ENCODE measurements at regions not wholly inside any gene's neighbourhood (a gene's known extent, or its start where the extent isn't known, plus 50 kb on each side); places are given as distances from the start of the nearest gene placed in this dataset.
A peak's percentile ranks its signal among the peaks of the same experiment; 100 is the strongest.

DNA sequence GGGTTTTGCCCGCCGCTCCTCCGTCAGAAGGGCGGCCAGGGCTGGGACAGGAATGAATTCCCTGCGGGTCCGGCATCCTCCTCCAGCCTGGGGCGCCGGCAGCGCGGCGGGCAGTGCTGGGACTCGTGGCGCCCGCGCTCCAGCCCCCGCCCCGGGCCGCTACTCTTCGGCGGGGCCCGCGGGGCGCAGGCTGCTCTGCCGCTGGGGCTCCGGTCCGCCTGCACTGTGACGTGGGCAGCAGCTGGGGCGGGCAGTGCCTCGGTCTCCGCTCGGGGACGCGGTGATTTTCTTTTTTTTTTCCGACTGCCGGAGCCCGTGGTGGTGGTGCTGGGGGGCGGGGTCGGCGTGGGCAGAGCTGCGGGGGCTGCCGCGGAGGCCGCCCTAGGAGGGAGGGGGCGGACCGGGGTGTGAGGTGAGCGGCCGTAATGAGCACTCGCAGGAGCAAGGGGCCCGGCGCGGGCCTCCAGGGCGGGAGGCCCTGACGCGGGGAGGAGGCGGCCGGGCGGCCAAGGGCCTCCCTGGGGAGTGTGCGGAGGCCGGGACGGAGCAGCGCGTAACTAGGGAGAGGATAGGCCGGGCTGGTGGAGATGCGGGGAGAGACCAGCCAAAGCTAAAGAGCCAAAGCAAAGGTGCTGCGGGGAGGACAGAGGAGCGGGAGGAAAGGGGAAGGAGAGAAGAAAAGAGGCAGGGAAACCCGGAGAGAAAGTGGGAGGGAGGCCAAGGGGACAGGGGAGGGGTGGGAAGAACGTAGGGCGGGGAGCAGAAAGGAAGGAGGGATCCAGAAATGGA, 73.3 kb upstream of the ZBED5 start:
- DNase-seq (ENCODE audit: low read depth, low spot score) = peak; percentile 29

DNA sequence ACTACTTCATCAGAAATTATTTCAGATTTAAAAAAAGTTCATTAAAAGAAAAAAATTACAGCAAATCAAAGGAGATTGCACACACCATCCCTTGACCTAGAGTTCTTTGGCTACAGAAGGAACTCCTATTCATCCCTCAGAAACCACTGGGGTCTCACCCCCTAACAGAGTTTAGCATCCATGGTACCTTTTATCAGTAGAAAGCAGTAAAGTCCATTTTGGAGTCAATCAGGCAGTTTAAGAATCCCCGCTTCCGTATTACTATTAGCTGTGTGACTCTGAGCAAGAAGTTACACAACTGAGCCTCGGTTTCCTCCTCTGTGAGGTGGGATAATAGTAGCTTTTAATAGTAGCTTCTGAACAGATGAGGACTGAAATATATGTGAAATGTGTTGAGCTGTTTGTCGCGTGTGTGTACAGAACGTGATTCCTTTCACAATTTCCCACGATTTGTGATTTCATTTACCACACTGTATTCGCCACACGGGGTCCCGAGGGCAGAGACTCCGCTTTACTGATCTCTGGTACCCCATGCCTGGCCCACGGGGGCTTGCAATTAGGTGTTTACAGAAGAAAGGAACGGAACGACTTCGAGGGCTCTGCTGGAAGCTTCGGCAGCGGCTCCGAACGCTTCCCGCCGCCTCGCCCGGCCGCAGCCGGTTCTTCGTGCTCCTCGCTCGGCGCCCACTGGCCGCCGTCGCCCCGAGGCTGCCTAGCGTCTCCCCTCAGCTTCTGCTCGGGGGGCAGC, 72.5 kb upstream of the ZBED5 start:
- no peak for DNase-seq (ENCODE audit: low read depth, low spot score)

DNA sequence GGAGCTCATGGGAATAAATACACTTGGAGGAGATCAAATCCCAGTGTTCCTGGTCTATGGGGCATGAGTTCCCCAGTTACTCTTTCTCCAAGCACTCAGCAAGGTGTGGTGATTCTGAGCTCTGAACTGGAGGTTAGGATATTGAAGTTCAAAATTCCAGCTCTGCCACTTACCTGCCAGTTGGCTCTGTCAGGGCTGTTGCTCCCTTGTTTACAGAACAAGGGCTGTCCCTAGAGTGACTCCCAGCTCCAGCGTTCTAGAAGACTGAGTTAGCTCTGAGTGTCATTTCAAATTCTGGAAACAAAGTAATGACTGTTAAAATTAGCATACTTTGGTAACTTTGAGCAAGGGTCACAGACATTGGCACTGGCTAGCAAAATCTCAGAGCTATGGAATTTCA, 69.7 kb upstream of the ZBED5 start:
- DNase-seq (ENCODE audit: low read depth, low spot score) = no peak

DNA sequence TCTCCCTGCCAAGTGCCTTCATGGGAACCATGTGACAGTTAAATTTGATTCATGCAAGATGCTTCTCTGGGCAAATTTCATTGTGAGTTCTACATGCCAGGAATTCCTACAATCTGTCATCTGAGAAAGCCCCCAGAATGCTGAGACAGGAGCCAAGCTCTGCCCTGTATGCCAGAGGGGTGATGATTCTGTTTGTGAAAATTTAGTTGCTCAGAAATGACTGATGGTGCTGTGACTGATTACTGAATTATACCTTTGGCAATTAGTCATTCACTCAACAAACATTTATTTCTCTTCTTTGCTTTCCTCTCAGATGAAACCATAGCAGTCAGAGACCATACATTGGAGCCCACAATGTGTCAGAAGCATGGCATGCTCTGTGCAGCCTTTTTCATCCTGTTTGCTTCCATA, 69.0 kb upstream of the ZBED5 start:
- DNase-seq (ENCODE audit: low read depth, low spot score) = no peak

DNA sequence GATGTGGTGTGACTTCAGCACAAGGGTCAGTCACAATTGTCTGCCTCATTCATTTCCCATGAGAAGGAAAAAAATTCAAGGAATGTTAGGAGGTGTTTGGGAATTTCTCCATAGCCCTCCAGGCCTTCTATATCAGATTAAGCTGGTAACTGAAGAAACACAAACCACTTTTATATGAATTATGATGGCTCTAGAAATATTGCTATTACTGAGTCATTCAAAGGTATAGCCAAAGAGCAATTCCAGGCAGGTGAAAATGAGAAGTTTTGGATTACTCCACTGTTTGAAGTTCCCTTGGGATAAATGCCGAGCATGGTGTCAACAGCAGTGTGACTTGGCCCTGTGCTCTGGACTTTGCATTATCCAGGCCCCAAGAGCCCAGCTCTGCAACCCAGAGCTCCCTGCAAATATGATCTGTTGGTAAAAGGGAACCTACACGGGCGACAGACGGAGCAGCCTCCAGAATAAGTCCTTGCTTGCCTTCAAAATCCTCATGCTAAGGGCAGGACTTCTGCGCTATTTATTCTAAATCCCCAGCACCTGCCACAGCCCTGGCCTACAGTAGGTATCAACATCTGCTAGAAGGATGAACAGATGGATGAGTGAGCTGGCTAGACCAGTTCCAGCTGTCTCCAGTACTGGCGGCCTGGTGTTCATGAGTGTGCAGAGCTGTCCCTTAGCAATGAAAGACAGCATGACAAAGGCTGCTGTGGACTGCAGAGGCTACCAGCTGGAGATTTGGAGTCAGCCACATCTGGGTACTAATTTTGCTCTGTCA, 67.5 kb upstream of the ZBED5 start:
- DNase-seq (ENCODE audit: low read depth, low spot score) = no peak

DNA sequence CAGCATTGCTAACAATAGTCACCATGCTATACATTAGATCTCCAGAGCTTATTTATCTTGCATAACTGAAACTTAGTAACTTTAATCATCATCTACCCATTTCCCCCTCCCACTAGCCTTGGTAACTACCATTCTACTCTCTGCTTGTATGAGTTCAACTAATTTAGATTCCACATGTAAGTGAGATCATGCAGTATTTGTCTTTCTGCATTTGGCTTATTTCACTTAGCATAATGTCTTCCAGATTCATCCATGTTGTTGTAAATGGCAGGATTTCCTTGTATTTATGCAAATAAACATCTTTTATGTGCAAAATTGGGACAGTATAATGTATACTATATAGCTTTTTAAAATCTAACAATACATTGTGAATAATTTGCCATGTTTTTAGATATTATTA, 66.0 kb upstream of the ZBED5 start:
- no peak for DNase-seq (ENCODE audit: low read depth, low spot score)

DNA sequence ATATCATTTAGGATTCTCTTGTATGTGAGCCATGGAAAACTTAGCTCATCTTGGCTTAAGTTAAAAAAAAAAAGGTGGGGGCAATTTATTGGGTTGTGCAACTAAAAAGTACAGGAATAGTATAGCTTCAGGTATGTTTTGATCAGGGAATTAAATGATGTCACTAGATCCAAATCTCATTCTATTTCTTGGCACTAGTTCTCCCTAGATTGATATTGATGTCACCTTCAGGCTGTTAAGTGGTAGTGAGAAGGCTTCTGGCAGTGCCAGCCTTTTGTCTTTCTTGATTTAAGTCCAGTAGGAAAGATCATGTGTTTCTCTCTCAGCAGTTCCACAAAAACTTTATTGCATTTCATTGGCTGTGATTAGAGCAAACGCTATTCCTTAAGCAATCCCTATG, 65.0 kb upstream of the ZBED5 start:
- DNase-seq (ENCODE audit: low read depth, low spot score) = no peak

DNA sequence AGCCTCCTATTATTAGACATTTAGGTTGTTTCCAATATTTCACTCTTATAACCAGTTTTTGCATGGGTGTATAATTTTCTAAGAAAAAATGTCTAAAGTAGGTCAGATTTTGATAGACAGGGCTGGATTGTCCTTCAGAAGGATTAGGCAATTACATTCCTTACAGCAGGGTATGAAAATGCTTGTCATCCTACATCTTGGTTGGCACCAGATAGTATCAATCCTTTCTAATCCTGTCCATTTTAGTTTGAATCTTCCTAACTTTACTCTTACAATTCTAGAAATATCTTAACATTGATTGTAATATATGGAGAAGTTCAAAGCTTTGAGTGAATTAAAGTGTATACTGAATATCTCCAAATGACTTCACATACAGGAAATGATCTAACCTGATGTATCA, 63.0 kb upstream of the ZBED5 start:
- no peak for DNase-seq (ENCODE audit: low read depth, low spot score)

DNA sequence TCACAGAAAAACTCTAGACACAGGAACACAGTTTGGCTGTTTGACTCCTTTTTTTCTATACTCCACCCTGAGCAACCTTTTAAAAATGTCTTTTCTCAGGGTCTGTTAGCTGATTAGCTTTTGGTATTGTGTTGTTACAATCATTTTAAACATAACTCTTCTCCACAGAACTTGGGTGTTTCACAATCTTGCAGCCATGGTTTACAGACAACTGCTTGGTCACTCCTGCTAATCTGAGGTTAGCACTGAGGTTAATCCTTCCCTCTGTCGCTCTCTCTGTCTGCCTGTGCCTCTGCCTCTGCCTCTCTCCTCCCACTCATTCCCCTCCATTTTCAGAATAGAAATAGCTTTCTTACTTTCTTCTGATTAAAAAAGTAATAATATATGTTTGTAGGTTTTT, 62.4 kb upstream of the ZBED5 start:
- DNase-seq (ENCODE audit: low read depth, low spot score) = no peak

DNA sequence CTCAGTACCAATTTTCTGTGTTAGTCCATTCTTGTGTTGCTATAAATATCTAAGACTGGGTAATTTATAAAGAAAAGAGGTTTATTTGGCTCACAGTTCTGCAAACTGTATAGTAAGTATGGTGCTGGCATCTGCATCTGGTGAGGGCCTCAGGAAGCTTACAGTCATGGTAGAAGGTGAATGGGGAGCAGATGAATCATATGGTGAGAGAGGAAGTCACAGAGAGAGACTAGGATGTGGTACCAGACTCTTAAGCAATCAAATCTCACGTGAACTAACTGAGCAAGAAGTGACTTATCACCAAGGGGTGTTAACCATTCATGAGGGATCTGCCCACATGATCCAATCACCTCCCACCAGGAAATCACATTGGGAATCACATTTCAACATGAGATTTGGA, 60.8 kb upstream of the ZBED5 start:
- DNase-seq (ENCODE audit: low read depth, low spot score) = no peak

DNA sequence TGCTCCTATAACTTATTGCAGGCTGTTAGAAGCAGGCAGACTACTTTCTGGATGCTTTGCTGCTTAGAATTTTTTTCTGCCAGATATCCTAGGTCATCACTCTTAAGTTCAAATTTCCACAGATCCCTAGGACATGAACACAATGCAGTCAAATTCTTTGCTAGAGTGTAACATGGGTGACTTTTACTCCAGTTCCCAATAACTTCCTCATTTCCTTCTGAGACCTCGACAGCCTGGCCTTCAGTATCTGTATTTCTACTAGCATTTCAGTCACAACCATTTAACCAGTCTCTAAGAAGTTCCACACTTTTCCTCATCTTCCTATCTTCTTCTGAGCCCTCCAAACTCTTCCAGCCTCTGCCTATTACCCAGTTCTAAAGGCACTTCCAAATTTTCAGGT, 60.4 kb upstream of the ZBED5 start:
- no peak for DNase-seq (ENCODE audit: low read depth, low spot score)

DNA sequence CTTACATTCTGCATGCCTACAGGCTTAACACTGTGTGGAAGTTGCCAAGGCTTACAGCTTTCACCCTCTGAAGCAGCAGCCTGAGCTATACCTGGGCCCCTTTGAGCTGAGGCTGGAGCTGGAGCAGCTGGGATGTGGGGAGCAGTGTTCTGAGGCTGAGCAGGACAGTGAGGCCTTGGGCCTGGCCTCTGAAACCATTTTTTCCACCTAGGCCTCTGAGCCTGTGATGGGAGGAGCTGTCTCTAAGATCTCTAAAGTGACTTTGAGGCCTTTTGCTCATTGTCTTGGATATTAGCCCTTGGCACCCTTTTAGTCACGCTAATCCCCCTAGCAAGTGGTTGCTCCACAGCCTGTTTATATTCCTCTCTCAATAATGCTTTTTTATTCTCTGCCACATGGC, 59.9 kb upstream of the ZBED5 start:
- DNase-seq (ENCODE audit: low read depth, low spot score) = no peak

DNA sequence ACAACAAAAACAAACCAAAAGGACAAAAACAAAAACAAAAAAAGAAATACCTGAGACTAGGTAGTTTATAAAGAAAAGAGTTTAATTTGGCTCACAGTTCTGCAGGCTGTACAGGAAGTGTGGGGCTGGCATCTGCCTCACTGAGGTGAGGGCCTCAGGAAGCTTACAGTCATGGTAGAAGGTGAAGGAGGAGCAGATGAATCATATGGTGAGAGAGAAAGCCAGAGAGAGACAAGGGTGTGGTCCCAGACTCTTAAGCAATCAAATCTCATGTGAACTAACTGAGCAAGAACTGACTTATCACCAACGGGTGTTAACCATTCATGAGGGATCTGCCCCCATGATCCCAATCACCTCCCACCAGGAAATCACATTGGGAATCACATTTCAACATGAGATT, 58.8 kb upstream of the ZBED5 start:
- no peak for DNase-seq (ENCODE audit: low read depth, low spot score)

DNA sequence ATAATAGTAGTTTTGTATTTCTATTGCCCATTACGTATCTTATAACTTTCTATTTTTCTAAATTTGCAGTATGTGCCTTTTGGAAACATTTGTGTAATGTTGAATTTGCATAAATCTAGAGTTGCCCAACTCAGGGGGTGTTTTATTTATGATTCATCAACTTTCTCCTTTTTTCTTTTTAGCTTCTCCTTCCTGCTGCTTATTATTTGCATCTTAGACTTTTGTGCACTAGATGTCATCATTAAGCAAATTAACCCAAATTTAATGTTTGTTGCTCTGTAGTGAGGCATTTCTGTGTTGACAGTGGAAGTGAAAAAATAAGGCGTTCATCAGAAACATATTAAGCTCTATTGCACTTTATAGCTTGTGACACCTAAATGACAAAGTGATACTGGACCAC, 56.2 kb upstream of the ZBED5 start:
- DNase-seq (ENCODE audit: low read depth, low spot score) = no peak

DNA sequence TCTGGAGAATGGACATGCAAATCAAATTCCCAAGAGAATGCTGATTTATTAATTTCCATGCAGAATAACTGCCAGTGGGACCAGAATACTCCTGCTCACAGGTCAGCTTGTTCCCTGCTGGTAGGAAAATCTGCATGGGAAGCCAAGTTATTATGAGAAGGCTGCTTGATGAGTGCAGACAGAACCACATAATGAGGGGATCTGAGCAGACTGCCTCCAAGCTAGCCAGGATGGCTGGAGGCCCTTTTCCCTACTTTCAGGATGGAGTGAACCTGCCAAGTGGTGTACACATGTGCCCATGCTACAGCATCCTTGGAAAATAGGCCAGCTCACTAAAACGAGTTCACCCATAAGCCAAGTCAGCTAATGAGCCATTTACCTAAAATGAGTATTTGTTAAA, 55.2 kb upstream of the ZBED5 start:
- no peak for DNase-seq (ENCODE audit: low read depth, low spot score)

DNA sequence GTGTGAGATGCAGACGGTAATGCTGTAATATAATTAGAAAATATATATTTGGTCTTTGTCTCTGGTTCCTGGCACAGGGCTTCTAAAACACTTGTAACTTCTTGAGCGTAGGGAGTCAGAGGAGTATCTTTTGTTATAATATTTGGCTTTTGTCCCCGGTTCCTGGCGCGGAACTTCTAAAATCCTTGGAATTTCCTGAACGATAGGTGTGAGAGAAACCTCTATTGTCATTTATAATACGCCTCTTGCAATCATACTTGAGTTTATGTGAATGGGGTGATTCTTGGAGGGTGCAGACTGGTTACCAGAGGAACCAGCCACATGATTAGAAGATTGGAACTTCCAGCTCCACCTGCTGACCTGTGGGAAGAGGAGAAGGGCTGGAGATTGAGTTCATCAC, 54.1 kb upstream of the ZBED5 start:
- peak; percentile 20 for DNase-seq (ENCODE audit: low read depth, low spot score)

DNA sequence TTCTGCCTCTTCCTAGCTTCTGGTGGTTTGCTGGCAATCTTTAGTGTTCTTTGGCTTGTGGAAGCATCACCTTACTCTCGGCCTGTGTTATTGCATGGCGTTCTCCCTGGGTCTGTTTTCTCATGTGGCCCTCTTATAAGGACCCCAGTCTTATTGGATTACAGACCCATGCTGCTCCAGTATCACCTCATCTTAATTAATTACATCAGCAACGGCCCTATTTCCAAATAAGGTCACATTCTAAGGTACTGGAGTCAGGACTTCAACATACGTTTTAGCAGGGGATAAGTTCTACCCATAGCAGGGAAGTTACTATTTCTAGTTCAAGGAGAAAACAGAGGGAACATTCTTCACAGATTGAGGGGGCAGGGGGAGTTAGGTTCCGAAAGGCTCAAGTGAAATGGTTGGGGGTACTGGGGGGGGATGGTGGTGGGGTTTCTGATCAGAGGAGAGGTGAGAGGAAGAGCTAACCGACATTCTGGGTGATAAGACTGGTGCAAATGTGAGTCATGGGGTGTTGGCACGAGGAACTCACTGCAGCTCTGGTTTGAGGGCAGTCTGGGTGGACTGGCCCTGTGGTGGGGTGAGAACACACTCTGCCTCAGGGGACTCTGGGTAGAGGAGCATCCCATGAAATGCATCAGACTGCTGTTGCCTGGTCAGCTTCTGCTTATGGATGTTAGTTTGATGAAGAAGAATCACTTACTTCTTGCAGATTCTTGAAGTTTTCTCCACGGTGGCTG, 51.5 kb upstream of the ZBED5 start:
- DNase-seq (ENCODE audit: low read depth, low spot score) = no peak

DNA sequence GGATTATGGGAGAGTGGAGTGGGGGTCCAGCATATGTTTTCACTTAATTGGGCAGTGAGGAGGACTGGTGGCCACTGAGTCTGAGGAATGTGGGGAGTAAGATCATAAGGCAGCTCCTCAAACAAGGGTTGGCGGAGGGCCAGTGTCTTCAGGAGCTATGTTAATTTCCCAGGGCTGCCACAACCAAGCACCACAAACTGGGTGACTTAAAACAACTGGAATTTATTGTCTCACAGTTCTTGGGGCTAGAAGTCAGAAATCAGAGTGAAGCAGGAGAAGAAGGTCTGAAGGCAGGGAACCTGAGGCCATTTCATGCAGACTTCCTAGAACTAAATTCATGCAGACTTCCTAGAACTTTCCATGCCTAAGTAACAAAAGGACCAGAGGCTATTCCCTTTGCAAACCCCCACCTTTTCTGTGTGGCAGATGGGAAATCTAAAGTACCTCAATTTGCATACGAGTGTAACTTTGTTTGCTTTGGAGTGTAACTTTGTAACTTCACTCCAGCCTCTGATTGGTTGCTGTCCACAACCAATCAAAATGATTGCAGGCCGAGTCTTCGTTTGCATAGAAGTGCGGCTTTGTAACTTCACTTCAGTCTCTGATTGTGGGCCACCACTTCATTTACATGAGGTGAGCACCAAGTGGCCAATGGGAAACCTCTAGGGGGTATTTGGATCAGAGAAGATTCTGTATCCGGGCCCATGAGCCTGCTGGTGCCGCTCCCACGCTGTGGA, 50.5 kb upstream of the ZBED5 start:
- no peak for DNase-seq (ENCODE audit: low read depth, low spot score)

Measured in pulmonary artery endothelial cell (primary cell).